IMR-90 (cell line): ENCODE measurements at regions not wholly inside any gene's neighbourhood (a gene's known extent, or its start where the extent isn't known, plus 50 kb on each side); places are given as distances from the start of the nearest gene placed in this dataset.

ENCODE experiments used
- ATAC-seq: fragments of 200-7000 bp; cut with Tn5 transposase; 2 replicates; pipeline ENCODE4 v1.9.1; 2020; ENCODE audit warnings: low read depth, mild to moderate bottlenecking, moderate library complexity
- BruUV-seq: library from RNA; stranded (reverse); fragments of 400-500 nt; replicated peaks from 2 replicates; lab custom pipeline; 2021; lab: Mats Ljungman, UMichigan
- CTCF ChIA-PET: fragments of 300-600 bp; formaldehyde crosslinking; extraction: SDS; loops from one replicate; lab custom pipeline; 2021; ENCODE audit warnings: antibody characterized with exemption; lab: Yijun Ruan, JAX
- POLR2A ChIA-PET: fragments of 300-600 bp; sonication (Branson Sonifier 250); formaldehyde crosslinking; loops from one replicate; lab custom pipeline; 2022; ENCODE audit warnings: antibody characterized with exemption; ENCODE audit not compliant: unreplicated experiment; lab: Charles Lee
- DNase-seq: peaks from one replicate; pipeline ENCODE4 v3.0.0; 2013
- H2AFZ ChIP-seq: replicated peaks from 2 replicates; pipeline ENCODE3; 2013; ENCODE audit warnings: low read length, mild to moderate bottlenecking; ENCODE audit not compliant: poor library complexity
- H2AK5ac ChIP-seq: 2 replicates; pipeline ENCODE4 v1.6.1; 2013; ENCODE audit warnings: low read depth, low read length, inconsistent platforms
- H2AK9ac ChIP-seq: replicated peaks from 2 replicates; pipeline ENCODE3; 2013; ENCODE audit warnings: mild to moderate bottlenecking, low read depth, low read length, moderate library complexity; ENCODE audit not compliant: poor library complexity
- H2BK120ac ChIP-seq: 2 replicates; pipeline ENCODE4 v1.6.1; 2013; ENCODE audit warnings: low read depth, low read length, inconsistent platforms
- H2BK15ac ChIP-seq: 3 replicates; pipeline ENCODE4 v1.6.1; 2013; ENCODE audit warnings: low read depth, low read length, inconsistent platforms
- H2BK20ac ChIP-seq: 2 replicates; pipeline ENCODE4 v1.6.1; 2013; ENCODE audit warnings: low read depth, mild to moderate bottlenecking, inconsistent platforms, low read length, moderate library complexity
- H2BK5ac ChIP-seq: 2 replicates; pipeline ENCODE4 v1.6.1; 2013; ENCODE audit warnings: mild to moderate bottlenecking, low read depth, low read length, inconsistent platforms; ENCODE audit not compliant: poor library complexity, severe bottlenecking
- H3K14ac ChIP-seq: replicated peaks from 2 replicates; pipeline ENCODE4 v1.6.1; 2013; ENCODE audit warnings: low read depth, low read length, inconsistent platforms
- H3K18ac ChIP-seq: 2 replicates; pipeline ENCODE4 v1.6.1; 2013; ENCODE audit warnings: low read depth, low read length, control low read depth
- H3K23ac ChIP-seq: 2 replicates; pipeline ENCODE4 v1.6.1; 2013; ENCODE audit warnings: low read depth, low read length, inconsistent platforms
- H3K27ac ChIP-seq: 2 replicates; pipeline ENCODE4 v1.5.1; 2013; ENCODE audit warnings: mild to moderate bottlenecking, control low read depth, low read length; ENCODE audit not compliant: insufficient read depth
- H3K27me3 ChIP-seq: 2 replicates; pipeline ENCODE4 v1.6.1; 2013; ENCODE audit warnings: low read length; ENCODE audit not compliant: control insufficient read depth, insufficient read depth
- H3K36me3 ChIP-seq: 2 replicates; pipeline ENCODE4 v1.6.1; 2013; ENCODE audit warnings: low read length, mixed read lengths; ENCODE audit not compliant: control insufficient read depth, insufficient read depth
- H3K4ac ChIP-seq: 2 replicates; pipeline ENCODE4 v1.6.1; 2013; ENCODE audit warnings: low read depth, low read length, inconsistent platforms
- H3K4me1 ChIP-seq: 2 replicates; pipeline ENCODE4 v1.6.1; 2013; ENCODE audit warnings: low read length, mixed read lengths; ENCODE audit not compliant: control insufficient read depth, insufficient read depth
- H3K4me2 ChIP-seq: 2 replicates; pipeline ENCODE4 v1.6.1; 2013; ENCODE audit warnings: low read depth, mild to moderate bottlenecking, control low read depth, low read length, moderate library complexity
- H3K4me3 ChIP-seq: 2 replicates; pipeline ENCODE4 v1.5.1; 2013; ENCODE audit warnings: low read depth, mild to moderate bottlenecking, control low read depth, low read length, moderate library complexity; ENCODE audit not compliant: insufficient read depth
- H3K56ac ChIP-seq: 2 replicates; pipeline ENCODE4 v1.6.1; 2013; ENCODE audit warnings: low read length, inconsistent platforms; ENCODE audit not compliant: insufficient read depth; ENCODE audit errors: extremely low read depth
- H3K79me1 ChIP-seq, 2 experiments: 2 replicates each; pipeline ENCODE4 v1.6.1; 2013; ENCODE audit warnings: low read length in 2 of 2, inconsistent platforms in 1 of 2, low read depth in 1 of 2
- H3K9ac ChIP-seq: 2 replicates; pipeline ENCODE4 v1.6.1; 2013; ENCODE audit warnings: low read depth, low read length, control low read depth
- H3K9me1 ChIP-seq: 2 replicates; pipeline ENCODE4 v1.6.1; 2013; ENCODE audit warnings: low read length, inconsistent platforms; ENCODE audit not compliant: insufficient read depth
- H3K9me3 ChIP-seq: 2 replicates; pipeline ENCODE4 v1.6.1; 2013; ENCODE audit warnings: low read length; ENCODE audit not compliant: control insufficient read depth, insufficient read depth
- H4K20me1 ChIP-seq: 2 replicates; pipeline ENCODE4 v1.6.1; 2013; ENCODE audit warnings: low read length, inconsistent platforms; ENCODE audit not compliant: insufficient read depth
- H4K5ac ChIP-seq: 2 replicates; pipeline ENCODE4 v1.6.1; 2013; ENCODE audit warnings: mild to moderate bottlenecking, low read depth, low read length, control low read depth
- H4K8ac ChIP-seq, 2 experiments: 2 replicates each; pipeline ENCODE4 v1.6.1; 2013; ENCODE audit warnings: low read depth in 2 of 2, low read length in 2 of 2, control low read depth in 1 of 2, inconsistent platforms in 1 of 2
- H4K91ac ChIP-seq: 2 replicates; pipeline ENCODE4 v1.6.1; 2013; ENCODE audit warnings: low read depth, low read length, inconsistent platforms; ENCODE audit not compliant: insufficient read depth
- CEBPB ChIP-seq: IDR thresholded peaks from 2 replicates; pipeline ENCODE4 v1.6.1; 2012; ENCODE audit warnings: low read depth, low read length, improper control_type of control experiment
- MAZ ChIP-seq: IDR thresholded peaks from 2 replicates; pipeline ENCODE4 v1.6.1; 2012; ENCODE audit warnings: low read depth, mild to moderate bottlenecking, low read length, improper control_type of control experiment, moderate library complexity, borderline replicate concordance
- MXI1 ChIP-seq: IDR thresholded peaks from 2 replicates; pipeline ENCODE4 v1.6.1; 2012; ENCODE audit warnings: low read depth, mild to moderate bottlenecking, low read length, moderate library complexity, borderline replicate concordance
- NFE2L2 ChIP-seq: fragments of 150-350 bp; IDR thresholded peaks from 2 replicates; pipeline ENCODE4 v1.6.1; 2016; ENCODE audit warnings: low read depth, mild to moderate bottlenecking, low read length
- SMC3 ChIP-seq: fragments of 150-350 bp; IDR thresholded peaks from 2 replicates; pipeline ENCODE4 v1.6.1; 2016; ENCODE audit warnings: low read depth, mild to moderate bottlenecking, antibody characterized with exemption, low read length, moderate library complexity
- WGBS, 2 experiments: methylation state at CpG; one replicate each; pipeline versions ENCODE4 v1.1.5 to v1.1.7; 2013; ENCODE audit warnings: missing lambda C conversion rate in 2 of 2; ENCODE audit not compliant: insufficient read length in 1 of 2; ENCODE audit errors: extremely low coverage in 2 of 2; 5-methylcytosine and 5-hydroxymethylcytosine counted together
- dilution Hi-C: fragments of 300-500 bp; cut with HindIII; formaldehyde crosslinking; loops from one replicate; pipeline ENCODE4 v1.14.3; 2018; ENCODE audit warnings: low sequenced_read_pairs; ENCODE audit not compliant: unreplicated experiment
- in situ Hi-C: fragments of 300-500 bp; cut with MboI; formaldehyde crosslinking; loops from 3 replicates; pipeline ENCODE4 v1.14.3; 2019; ENCODE audit warnings: low sequenced_read_pairs, inconsistent platforms, mixed read lengths
- intact Hi-C: fragments of 100-400 bp; cut with micrococcal nuclease; formaldehyde crosslinking; loops from 2 replicates; pipeline ENCODE4 v1.10.0; 2022

DNA sequence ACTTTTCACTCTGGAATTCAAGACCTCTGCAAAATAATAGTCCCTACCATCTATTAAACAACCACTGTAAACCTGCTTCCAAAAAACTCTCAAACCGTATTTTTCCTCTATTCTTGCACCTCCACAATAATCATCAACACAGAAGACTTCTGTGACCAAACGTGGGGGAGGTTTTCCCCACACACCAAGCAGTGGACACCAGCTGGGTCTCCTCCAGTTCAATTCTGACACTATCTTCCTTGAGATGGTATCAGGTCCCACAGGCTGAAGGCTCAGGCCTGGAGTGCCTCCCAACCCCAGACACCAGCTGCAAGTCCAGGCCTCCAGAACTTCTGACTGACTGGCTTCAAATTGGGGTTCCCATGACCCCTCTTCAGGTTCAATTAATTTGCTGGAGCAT lies 89.6 kb upstream of the RAP2B start:
- H3K4me2 ChIP-seq = no peak overlapping the region
- ATAC-seq = no peak
- no peak overlapping the region for H2AK9ac ChIP-seq
- H4K8ac ChIP-seq = no peak overlapping the region
- H3K23ac ChIP-seq = no peak overlapping the region
- no peak overlapping the region for H3K9ac ChIP-seq
- no peak overlapping the region for H3K56ac ChIP-seq
- intact Hi-C loops (no loop called here), in situ Hi-C loops (no loop called here), dilution Hi-C loops (no loop called here)
- no peak overlapping the region for H3K18ac ChIP-seq
- no peak overlapping the region for H2AFZ ChIP-seq
- no peak overlapping the region for H3K4ac ChIP-seq
- H4K91ac ChIP-seq = no peak overlapping the region
- H3K27ac ChIP-seq = no peak overlapping the region
- CTCF ChIA-PET = no interaction called here
- H2BK15ac ChIP-seq = no peak overlapping the region
- H2AK5ac ChIP-seq = no peak overlapping the region
- H3K4me1 ChIP-seq = no peaks in the 10 kb centered on the region
- BruUV-seq = no TSS peak
- H2BK5ac ChIP-seq = no peak overlapping the region
- H3K9me1 ChIP-seq = no peaks in the 10 kb centered on the region
- H4K20me1 ChIP-seq = no peaks in the 10 kb centered on the region
- no peak overlapping the region for H4K5ac ChIP-seq
- POLR2A ChIA-PET = no interaction called here
- TF ChIP-seq MXI1 = no peak
- TF ChIP-seq MAZ = no peak
- no peak for TF ChIP-seq CEBPB
- no peak for TF ChIP-seq SMC3
- TF ChIP-seq NFE2L2 = no peak
- H2BK20ac ChIP-seq = no peak overlapping the region
- H3K9me3 ChIP-seq = no peaks in the 10 kb centered on the region
- no peak overlapping the region for H3K4me3 ChIP-seq
- no peaks in the 10 kb centered on the region for H3K27me3 ChIP-seq
- no peak for DNase-seq
- WGBS, 2 experiments = 60% methylated on average over 1 of the region's 2 CpGs; no CpG with 5 or more reads in 1 of the 2 experiments
- no peak overlapping the region for H3K14ac ChIP-seq
- no peaks in the 10 kb centered on the region for H3K36me3 ChIP-seq
- H2BK120ac ChIP-seq = no peak overlapping the region
- H3K79me1 ChIP-seq = no peaks in the 10 kb centered on the region
